KMS-11 (cell line): ENCODE measurements at regions not wholly inside any gene's neighbourhood (a gene's known extent, or its start where the extent isn't known, plus 50 kb on each side); places are given as distances from the start of the nearest gene placed in this dataset.

ENCODE experiments used
- H2AFZ ChIP-seq: fragments of 200-600 bp; sonication (generic); 2 replicates; pipeline ENCODE4 v1.6.1; 2016; ENCODE audit warnings: antibody characterized with exemption, mixed run types, low read depth
- H3K27ac ChIP-seq: fragments of 200-600 bp; sonication (generic); 2 replicates; pipeline ENCODE4 v1.6.1; 2016; ENCODE audit warnings: mild to moderate bottlenecking, mixed run types
- H3K27me3 ChIP-seq: fragments of 200-600 bp; sonication (generic); 2 replicates; pipeline ENCODE4 v1.6.1; 2017; ENCODE audit warnings: mild to moderate bottlenecking, low read depth, mixed run types, moderate library complexity; ENCODE audit not compliant: insufficient read depth
- H3K36me3 ChIP-seq: fragments of 200-600 bp; sonication (generic); 2 replicates; pipeline ENCODE4 v1.6.1; 2017; ENCODE audit warnings: mild to moderate bottlenecking, mixed run types; ENCODE audit not compliant: insufficient read depth
- H3K4me1 ChIP-seq: fragments of 200-600 bp; sonication (generic); 2 replicates; pipeline ENCODE4 v1.6.1; 2016; ENCODE audit warnings: mild to moderate bottlenecking, low read depth, mixed run types; ENCODE audit not compliant: poor library complexity, severe bottlenecking
- H3K4me2 ChIP-seq: fragments of 200-600 bp; sonication (generic); 2 replicates; pipeline ENCODE4 v1.7.0; 2016; ENCODE audit warnings: mild to moderate bottlenecking, mixed run types
- H3K4me3 ChIP-seq: fragments of 200-600 bp; sonication (generic); IDR thresholded peaks from 2 replicates; pipeline ENCODE4 v1.6.1; 2017; ENCODE audit warnings: low read depth, low read length, mixed read lengths; ENCODE audit not compliant: insufficient read depth
- H3K79me2 ChIP-seq: fragments of 200-600 bp; sonication (generic); 2 replicates; pipeline ENCODE4 v1.6.1; 2016; ENCODE audit warnings: low read depth, mixed run types; ENCODE audit not compliant: insufficient read depth
- H3K9ac ChIP-seq: fragments of 200-600 bp; sonication (generic); 2 replicates; pipeline ENCODE4 v1.6.1; 2016; ENCODE audit warnings: mild to moderate bottlenecking, mixed run types
- H4K20me1 ChIP-seq: fragments of 200-600 bp; sonication (generic); 2 replicates; pipeline ENCODE4 v1.6.1; 2016; ENCODE audit warnings: mild to moderate bottlenecking, mixed run types; ENCODE audit not compliant: insufficient read depth
- TF ChIP-seq, protein P1 (sequence below): fragments of 200-600 bp; sonication (generic); conservative IDR thresholded peaks from 2 replicates; pipeline ENCODE4 v1.6.1; 2017; ENCODE audit warnings: low read depth, mild to moderate bottlenecking, antibody characterized with exemption, low read length, moderate library complexity, mixed read lengths

GRCh38 chr7:108634535-108634934 is 64.9 kb downstream of the DNAJB9 start:
- no peak overlapping the region for H3K4me3 ChIP-seq
- H3K9ac ChIP-seq, result no peak overlapping the region
- TF ChIP-seq, protein P1, sequence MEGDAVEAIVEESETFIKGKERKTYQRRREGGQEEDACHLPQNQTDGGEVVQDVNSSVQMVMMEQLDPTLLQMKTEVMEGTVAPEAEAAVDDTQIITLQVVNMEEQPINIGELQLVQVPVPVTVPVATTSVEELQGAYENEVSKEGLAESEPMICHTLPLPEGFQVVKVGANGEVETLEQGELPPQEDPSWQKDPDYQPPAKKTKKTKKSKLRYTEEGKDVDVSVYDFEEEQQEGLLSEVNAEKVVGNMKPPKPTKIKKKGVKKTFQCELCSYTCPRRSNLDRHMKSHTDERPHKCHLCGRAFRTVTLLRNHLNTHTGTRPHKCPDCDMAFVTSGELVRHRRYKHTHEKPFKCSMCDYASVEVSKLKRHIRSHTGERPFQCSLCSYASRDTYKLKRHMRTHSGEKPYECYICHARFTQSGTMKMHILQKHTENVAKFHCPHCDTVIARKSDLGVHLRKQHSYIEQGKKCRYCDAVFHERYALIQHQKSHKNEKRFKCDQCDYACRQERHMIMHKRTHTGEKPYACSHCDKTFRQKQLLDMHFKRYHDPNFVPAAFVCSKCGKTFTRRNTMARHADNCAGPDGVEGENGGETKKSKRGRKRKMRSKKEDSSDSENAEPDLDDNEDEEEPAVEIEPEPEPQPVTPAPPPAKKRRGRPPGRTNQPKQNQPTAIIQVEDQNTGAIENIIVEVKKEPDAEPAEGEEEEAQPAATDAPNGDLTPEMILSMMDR, result no peak
- H2AFZ ChIP-seq, result no peak overlapping the region
- H3K79me2 ChIP-seq, result no peaks in the 10 kb centered on the region
- no peak overlapping the region for H3K27ac ChIP-seq
- no peak overlapping the region for H3K4me2 ChIP-seq
- no peaks in the 10 kb centered on the region for H4K20me1 ChIP-seq
- H3K4me1 ChIP-seq, result no peaks in the 10 kb centered on the region
- no peaks in the 10 kb centered on the region for H3K27me3 ChIP-seq
- no peaks in the 10 kb centered on the region for H3K36me3 ChIP-seq

GRCh38 chr7:108637049-108637621 is 67.5 kb downstream of the DNAJB9 start:
- Histone ChIP-seq H3K79me2 (no peaks in the 10 kb centered on the region), H3K27ac (no peak overlapping the region), H3K27me3 (no peaks in the 10 kb centered on the region), H4K20me1 (no peaks in the 10 kb centered on the region), H3K4me3 (no peak overlapping the region), H3K36me3 (no peaks in the 10 kb centered on the region), H2AFZ (no peak overlapping the region), H3K9ac (no peak overlapping the region), H3K4me2 (no peak overlapping the region), H3K4me1 (no peaks in the 10 kb centered on the region)
- TF ChIP-seq, protein P1, result no peak

DNA sequence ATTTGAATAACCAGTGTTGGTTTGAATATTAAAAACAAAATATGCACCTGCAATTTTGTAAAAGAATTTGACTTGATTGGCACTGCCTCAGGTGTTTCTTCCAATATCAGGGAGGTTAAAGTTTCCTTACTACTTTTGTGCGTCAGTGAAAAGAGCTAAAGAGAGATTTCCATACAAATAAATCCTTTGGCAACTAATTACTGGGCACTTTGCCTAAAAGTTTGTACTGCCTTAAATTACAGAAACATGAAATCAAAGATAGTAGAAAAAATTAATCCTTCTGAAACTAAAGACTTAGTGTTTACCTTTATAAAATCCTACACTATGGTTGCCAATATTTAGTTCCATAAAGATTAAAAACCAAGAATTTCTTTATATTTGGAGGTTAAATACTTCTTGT is 72.5 kb downstream of the DNAJB9 start:
- H3K4me2 ChIP-seq, result no peak overlapping the region
- no peaks in the 10 kb centered on the region for H3K27me3 ChIP-seq
- H3K79me2 ChIP-seq, result no peaks in the 10 kb centered on the region
- no peak overlapping the region for H2AFZ ChIP-seq
- no peaks in the 10 kb centered on the region for H4K20me1 ChIP-seq
- H3K27ac ChIP-seq, result no peak overlapping the region
- TF ChIP-seq, protein P1, result no peak
- no peaks in the 10 kb centered on the region for H3K36me3 ChIP-seq
- H3K4me1 ChIP-seq, result no peaks in the 10 kb centered on the region
- no peak overlapping the region for H3K4me3 ChIP-seq
- H3K9ac ChIP-seq, result no peak overlapping the region

GRCh38 chr7:108643136-108643535 is 73.5 kb downstream of the DNAJB9 start:
- no peaks in the 10 kb centered on the region for H3K27me3 ChIP-seq
- no peak overlapping the region for H3K27ac ChIP-seq
- no peak overlapping the region for H3K9ac ChIP-seq
- no peak overlapping the region for H3K4me3 ChIP-seq
- H3K4me2 ChIP-seq, result no peak overlapping the region
- no peaks in the 10 kb centered on the region for H4K20me1 ChIP-seq
- H3K79me2 ChIP-seq, result no peaks in the 10 kb centered on the region
- no peak overlapping the region for H2AFZ ChIP-seq
- no peaks in the 10 kb centered on the region for H3K36me3 ChIP-seq
- H3K4me1 ChIP-seq, result no peaks in the 10 kb centered on the region
- TF ChIP-seq, protein P1, result no peak
